ENCODE measurements at regions not wholly inside any gene's neighbourhood (a gene's known extent, or its start where the extent isn't known, plus 50 kb on each side); places are given as distances from the start of the nearest gene placed in this dataset.
"Not testable (repeated sequence)": the region's sequence is repeated elsewhere in the genome, so short reads cannot be mapped to it uniquely, and the experiment has no call there.

GRCh38 chr2:49804111-49804510, 649.8 kb upstream of the FSHR start:
- no peak for DNase-seq (ENCODE audit: low spot score)

- DNase-seq (ENCODE audit: low spot score) = no peak
Observed at GRCh38 chr2:49801898-49802450, 647.7 kb upstream of the FSHR start.

- DNase-seq (ENCODE audit: low spot score) = no peak
Observed at GRCh38 chr2:49798570-49798969, 644.3 kb upstream of the FSHR start.

- no peak for DNase-seq (ENCODE audit: low spot score)
Observed at GRCh38 chr2:49796266-49796665, 642.0 kb upstream of the FSHR start.

- DNase-seq (ENCODE audit: low spot score) = no peak
Observed at GRCh38 chr2:49794396-49794795, 640.1 kb upstream of the FSHR start.

GRCh38 chr2:49788300-49788699, 634.0 kb upstream of the FSHR start:
- no peak for DNase-seq (ENCODE audit: low spot score)

- DNase-seq (ENCODE audit: low spot score) = no peak
Observed at GRCh38 chr2:49780949-49781348, 626.6 kb upstream of the FSHR start.

- DNase-seq (ENCODE audit: low spot score) = no peak
Observed at GRCh38 chr2:49772299-49772970, 618.1 kb upstream of the FSHR start.

- DNase-seq (ENCODE audit: low spot score) = peak; percentile 46
Observed at GRCh38 chr2:49770919-49771318, 616.6 kb upstream of the FSHR start.

- no peak for DNase-seq (ENCODE audit: low spot score)
Observed at GRCh38 chr2:49767316-49767715, 613.0 kb upstream of the FSHR start.

GRCh38 chr2:49755777-49756176, 601.5 kb upstream of the FSHR start:
- no peak for DNase-seq (ENCODE audit: low spot score)

- DNase-seq (ENCODE audit: low spot score) = no peak
Observed at GRCh38 chr2:49754381-49754780, 600.1 kb upstream of the FSHR start.

GRCh38 chr2:49753344-49753985, 599.1 kb upstream of the FSHR start:
- DNase-seq (ENCODE audit: low spot score) = no peak

- DNase-seq (ENCODE audit: low spot score) = no peak
Observed at GRCh38 chr2:49737606-49738005, 583.3 kb upstream of the FSHR start.

GRCh38 chr2:49732924-49733323, 578.6 kb upstream of the FSHR start:
- not testable (repeated sequence) for DNase-seq (ENCODE audit: low spot score)

- no peak for DNase-seq (ENCODE audit: low spot score)
Observed at GRCh38 chr2:49719241-49719640, 564.9 kb upstream of the FSHR start.

GRCh38 chr2:49715597-49715996, 561.3 kb upstream of the FSHR start:
- DNase-seq (ENCODE audit: low spot score) = no peak

- no peak for DNase-seq (ENCODE audit: low spot score)
Observed at GRCh38 chr2:49714454-49714853, 560.1 kb upstream of the FSHR start.

GRCh38 chr2:49702740-49703139, 548.4 kb upstream of the FSHR start:
- no peak for DNase-seq (ENCODE audit: low spot score)

GRCh38 chr2:49693961-49694360, 539.6 kb upstream of the FSHR start:
- no peak for DNase-seq (ENCODE audit: low spot score)

- not testable (repeated sequence) for DNase-seq (ENCODE audit: low spot score)
Observed at GRCh38 chr2:49692022-49692421, 537.7 kb upstream of the FSHR start.

- DNase-seq (ENCODE audit: low spot score) = no peak
Observed at GRCh38 chr2:49687918-49688317, 533.6 kb upstream of the FSHR start.

GRCh38 chr2:49686897-49687442, 532.7 kb upstream of the FSHR start:
- no peak for DNase-seq (ENCODE audit: low spot score)
